NCI-H748 (cell line): ENCODE measurements at regions not wholly inside any gene's neighbourhood (a gene's known extent, or its start where the extent isn't known, plus 50 kb on each side); places are given as distances from the start of the nearest gene placed in this dataset.
"Not testable (repeated sequence)": the region's sequence is repeated elsewhere in the genome, so short reads cannot be mapped to it uniquely, and the experiment has no call there.

Source experiments
- DNase-seq: peaks from one replicate; lab custom pipeline; 2025; ENCODE audit not compliant: unreplicated experiment; lab: John Stamatoyannopoulos, UW

DNA sequence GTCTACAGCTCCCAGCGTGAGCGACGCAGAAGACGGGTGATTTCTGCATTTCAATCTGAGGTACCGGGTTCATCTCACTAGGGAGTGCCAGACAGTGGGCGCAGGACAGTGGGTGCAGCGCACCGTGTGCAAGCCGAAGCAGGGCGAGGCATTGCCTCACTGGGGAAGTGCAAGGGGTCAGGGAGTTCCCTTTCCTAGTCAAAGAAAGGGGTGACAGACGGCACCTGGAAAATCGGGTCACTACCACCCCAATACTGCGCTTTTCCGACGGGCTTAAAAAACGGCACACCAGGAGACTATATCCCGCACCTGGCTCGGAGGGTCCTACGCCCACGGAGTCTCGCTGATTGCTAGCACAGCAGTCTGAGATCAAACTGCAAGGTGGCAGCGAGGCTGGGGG, 95.6 kb downstream of the GPX5 start:
- not testable (repeated sequence) for DNase-seq

DNA sequence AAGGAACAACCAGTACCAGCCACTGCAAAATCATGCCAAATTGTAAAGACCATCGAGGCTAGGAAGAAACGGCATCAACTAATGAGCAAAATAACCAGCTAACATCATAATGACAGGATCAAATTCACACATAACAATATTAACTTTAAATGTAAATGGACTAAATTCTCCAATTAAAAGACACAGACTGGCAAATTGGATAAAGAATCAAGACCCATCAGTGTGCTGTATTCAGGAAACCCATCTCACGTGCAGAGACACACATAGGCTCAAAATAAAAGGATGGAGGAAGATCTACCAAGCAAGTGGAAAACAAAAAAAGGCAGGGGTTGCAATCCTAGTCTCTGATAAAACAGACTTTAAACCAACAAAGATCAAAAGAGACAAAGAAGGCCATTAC, 97.6 kb downstream of the GPX5 start:
- DNase-seq: not testable (repeated sequence)

DNA sequence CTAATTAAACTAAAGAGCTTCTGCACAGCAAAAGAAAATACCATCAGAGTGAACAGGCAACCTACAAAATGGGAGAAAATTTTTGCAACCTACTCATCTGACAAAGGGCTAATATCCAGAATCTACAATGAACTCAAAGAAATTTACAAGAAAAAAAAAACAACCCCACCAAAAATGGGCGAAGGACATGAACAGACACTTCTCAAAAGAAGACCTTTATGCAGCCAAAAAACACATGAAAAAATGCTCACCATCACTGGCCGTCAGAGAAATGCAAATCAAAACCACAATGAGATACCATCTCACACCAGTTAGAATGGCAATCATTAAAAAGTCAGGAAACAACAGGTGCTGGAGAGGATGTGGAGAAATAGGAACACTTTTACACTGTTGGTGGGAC, 100.7 kb downstream of the GPX5 start:
- DNase-seq: not testable (repeated sequence)

DNA sequence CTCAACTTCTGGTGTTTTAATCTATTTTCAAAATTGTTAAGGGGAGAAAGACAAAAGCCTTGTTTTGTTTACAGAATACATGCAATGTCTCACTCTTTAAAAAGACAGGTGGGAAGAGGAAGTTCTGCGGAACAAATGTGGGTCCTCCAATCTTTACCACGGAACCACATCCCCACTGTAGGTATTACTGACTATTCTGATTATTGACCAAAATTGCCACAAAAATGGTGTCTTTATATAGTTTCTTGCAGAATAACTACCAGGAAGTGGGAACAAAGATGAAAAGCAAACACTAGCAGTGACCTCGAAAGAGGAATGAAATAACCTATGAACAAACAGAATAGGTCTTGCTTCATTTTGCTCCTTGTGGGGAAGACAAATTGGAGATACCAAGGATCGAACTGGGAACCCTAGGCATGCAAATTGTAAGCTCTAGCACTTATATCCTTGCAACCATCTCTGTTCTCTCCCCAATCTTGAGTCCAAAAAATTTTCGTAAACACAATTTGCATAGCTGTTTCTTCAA, 106.7 kb downstream of the GPX5 start:
- no peak for DNase-seq

GRCh38 chr6:28633445-28634215, 107.9 kb downstream of the GPX5 start:
- DNase-seq: no peak

- DNase-seq: peak; percentile 50
Measured at GRCh38 chr6:28634411-28634760, 108.7 kb downstream of the GPX5 start.

DNA sequence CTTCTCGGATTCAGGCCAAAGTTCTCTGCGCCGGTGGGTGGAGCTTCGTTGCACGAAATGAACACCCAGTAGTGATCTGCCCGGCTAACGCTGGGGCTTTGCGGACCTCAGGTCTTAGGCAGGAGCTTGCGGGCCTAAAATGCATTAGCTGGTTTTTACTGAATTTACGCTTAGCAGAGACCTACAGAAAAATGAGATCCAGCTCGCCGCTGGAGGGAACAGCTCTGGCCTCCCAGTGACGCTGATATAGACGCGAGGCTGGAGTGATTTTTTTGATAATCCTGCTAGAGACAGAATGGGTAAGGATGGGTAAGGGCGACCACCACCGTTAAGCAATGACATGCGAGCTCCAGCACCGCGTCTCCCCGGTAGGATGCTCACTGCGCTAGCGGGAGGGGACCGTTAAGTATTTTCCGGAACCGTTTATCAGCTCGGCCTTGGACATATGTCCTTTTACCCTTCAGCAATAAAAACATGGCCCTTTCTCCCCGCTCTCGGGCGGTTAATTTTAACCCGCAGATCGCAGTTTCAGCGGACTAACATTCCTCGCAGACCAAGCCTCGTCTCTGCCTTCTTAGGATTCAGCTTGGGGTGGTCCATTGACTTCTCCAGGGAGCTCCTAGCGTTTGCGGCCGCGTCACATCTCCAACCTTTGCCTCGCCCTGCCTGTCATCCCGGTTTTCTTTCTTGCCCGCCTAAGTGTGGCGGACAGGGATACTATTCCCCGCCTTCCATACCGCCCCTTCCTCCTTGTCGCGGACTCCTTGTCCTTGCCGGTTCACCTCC, 109.3 kb downstream of the GPX5 start:
- peak; percentile 81 for DNase-seq

GRCh38 chr6:28635547-28636158, 110.0 kb downstream of the GPX5 start:
- peak; percentile 66 for DNase-seq

DNA sequence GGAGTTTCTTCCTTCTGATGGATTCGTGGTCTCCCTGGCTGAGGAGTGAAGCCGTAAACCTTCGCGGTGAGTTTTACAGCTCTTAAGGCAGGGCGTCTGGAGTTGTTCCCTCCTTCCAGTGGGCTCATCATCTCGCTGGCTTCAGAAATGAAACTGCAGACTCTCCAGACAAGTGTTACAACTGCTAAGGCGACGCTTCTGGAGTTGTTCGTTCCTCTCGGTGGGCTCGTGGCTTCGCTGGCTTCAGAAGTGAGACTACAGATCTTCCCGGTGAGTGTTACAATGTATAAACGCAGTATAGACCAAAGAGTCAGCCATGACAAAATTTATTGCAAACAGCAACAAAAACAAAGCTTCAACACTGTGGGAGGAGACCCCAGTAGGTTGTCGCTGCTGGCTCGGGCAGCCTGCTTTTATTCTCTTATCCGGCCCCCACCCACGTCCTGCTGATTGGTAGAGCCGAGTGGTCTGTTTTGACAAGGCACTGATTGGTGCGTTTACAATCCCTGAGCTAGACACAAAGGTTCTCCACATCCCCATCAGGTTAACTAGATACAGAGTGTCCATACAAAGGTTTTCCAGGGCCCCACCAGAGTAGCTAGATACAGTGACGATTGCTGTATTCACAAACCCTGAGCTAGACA, 113.2 kb downstream of the GPX5 start:
- DNase-seq: peak; percentile 13

DNA sequence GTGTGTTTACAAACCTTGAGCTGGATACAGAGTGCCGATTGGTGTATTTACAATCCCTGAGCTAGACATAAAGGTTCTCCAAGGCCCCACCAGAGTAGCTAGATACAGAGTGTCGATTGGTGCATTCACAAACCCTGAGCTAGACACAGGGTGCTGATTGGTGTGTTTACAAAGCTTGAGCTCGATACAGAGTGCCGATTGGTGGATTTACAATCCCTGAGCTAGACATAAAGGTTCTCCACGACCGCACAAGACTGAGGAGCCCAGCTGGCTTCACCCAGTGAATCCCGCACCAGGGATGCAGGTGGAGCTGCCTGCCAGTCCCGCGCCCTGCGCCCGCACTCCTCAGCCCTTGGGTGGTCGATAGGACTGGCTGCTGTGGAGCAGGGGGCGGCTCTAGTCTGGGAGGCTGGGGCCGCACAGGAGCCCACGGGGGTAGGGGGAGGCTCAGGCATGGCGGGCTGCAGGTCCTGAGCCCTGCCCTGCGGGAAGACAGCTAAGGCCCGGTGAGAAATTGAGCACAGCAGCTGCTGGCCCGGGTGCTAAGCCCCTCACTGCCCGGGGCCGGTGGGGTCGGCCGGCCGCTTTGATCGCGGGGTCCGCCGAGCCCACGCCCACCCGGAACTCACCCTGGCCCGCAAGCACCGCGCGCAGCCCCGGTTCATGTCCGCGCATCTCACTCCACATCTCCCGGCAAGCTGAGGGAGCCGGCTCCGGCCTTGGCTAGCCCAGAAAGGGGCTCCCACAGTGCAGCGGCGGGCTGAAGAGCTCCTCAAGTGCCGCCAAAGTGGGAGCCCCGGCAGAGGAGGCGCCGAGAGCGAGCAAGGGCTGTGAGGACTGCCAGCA, 114.0 kb downstream of the GPX5 start:
- not testable (repeated sequence) for DNase-seq

- DNase-seq: peak; percentile 55
Measured at GRCh38 chr6:28643017-28643740, 117.5 kb downstream of the GPX5 start.

DNA sequence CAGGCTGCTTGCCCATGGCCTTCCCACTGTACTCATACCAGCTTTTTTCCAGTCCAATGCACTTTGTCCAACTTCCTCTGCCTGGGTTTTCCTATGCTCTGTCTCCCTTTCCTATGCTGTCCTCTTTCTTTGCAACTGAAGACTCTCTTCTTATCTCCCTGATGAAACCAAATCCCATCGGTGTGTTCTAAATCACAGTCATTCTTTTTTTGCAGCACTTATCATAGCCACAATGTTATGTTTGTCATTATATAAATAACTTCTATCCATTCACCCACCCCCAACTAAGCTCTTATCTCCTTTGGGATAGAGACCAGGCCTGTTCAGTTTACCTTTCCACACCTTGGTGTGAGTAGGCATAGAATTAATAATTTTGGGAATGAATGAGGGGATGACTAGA, 121.0 kb downstream of the GPX5 start:
- no peak for DNase-seq

- DNase-seq: peak; percentile 85
Measured at GRCh38 chr6:28648035-28648877, 122.6 kb downstream of the GPX5 start.

DNA sequence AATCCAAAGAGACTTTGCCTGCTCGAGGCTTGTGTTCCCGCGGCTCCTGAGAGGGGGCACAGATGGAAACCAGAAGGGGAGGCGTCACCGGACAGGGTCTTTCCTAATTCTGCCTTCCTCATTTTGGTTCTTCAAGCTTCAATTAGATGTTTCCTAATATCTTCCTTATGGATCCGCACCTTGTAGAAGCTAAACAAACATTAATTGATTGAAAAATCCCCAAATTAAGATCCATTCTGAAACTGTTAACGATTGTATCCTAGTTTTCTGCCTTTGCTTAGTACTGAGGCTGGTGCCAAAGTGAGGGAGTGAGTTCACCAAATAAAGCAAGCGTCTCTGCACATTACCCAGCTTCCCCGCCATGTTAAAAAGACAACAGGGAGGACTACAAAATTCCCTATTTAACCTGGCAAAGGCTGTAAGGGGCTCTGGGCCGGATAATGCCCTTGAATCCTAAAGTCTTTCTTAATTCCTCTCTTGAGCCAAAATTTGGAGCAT, 123.2 kb downstream of the GPX5 start:
- peak; percentile 39 for DNase-seq

GRCh38 chr6:28651161-28651560, 125.5 kb downstream of the GPX5 start:
- DNase-seq: no peak

DNA sequence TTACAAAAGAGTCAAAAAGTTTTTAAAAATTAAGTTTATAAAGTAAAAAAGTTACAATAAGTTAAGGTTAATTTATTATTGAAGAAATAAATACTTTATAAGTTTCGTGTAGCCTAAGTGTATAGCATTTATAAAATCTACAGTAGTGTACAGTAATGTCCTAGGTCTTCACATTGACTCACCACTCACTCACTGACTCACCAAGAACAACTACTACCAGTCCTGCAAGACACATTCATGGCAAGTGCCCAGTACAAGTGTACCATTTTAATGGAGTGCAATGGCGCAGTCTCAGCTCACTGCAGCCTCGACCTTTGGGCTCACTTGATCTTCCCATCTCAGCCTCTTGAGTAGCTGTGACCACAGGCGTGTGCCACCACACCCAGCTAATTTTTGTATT, 128.2 kb downstream of the GPX5 start:
- DNase-seq: no peak

GRCh38 chr6:28655164-28655563, 129.5 kb downstream of the GPX5 start:
- DNase-seq: no peak

DNA sequence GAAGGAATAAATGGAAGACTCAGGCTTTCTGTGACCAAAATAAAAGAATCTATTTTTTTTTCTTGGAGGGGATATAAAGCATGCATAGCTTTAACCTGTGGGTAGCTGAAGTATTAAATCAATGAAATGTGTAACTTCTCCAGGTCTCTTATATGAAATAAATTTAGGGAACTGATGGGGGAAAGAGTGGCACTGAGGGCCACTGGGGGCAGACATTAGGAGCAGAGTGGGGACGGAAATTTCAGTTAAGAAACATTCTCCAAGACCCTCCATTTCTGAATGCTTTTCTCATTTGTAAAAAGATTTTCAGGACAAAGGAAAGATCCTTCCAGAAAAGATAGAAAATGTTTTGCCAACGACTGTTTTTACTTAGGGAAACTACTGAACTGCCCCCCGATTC, 131.0 kb downstream of the GPX5 start:
- no peak for DNase-seq

- peak; percentile 53 for DNase-seq
Measured at GRCh38 chr6:28657381-28657768, 131.7 kb downstream of the GPX5 start.
